ENCODE measurements at regions not wholly inside any gene's neighbourhood (a gene's known extent, or its start where the extent isn't known, plus 50 kb on each side); places are given as distances from the start of the nearest gene placed in this dataset.

- TF ChIP-seq ZNF792 (CRISPR knock-in tag; IDR thresholded peaks at IDR 0.05) (no peak), RFX5 (IDR thresholded peaks at IDR 0.05; ENCODE audit: low read depth, low read length) (no peak), ZNF160 (CRISPR knock-in tag; IDR thresholded peaks at IDR 0.05) (no peak), ETS1 (CRISPR knock-in tag; IDR thresholded peaks at IDR 0.05) (no peak), RARA (CRISPR knock-in tag; IDR thresholded peaks at IDR 0.05) (no peak), MAFK (conservative IDR thresholded peaks at IDR 0.05 in 1 of 2, IDR thresholded peaks at IDR 0.05 in 1 of 2; ENCODE audit: low read length in 2 of 2) (no peak), JUN (CRISPR knock-in tag; IDR thresholded peaks at IDR 0.05) (no peak)
- TF ChIP-seq, protein P1, sequence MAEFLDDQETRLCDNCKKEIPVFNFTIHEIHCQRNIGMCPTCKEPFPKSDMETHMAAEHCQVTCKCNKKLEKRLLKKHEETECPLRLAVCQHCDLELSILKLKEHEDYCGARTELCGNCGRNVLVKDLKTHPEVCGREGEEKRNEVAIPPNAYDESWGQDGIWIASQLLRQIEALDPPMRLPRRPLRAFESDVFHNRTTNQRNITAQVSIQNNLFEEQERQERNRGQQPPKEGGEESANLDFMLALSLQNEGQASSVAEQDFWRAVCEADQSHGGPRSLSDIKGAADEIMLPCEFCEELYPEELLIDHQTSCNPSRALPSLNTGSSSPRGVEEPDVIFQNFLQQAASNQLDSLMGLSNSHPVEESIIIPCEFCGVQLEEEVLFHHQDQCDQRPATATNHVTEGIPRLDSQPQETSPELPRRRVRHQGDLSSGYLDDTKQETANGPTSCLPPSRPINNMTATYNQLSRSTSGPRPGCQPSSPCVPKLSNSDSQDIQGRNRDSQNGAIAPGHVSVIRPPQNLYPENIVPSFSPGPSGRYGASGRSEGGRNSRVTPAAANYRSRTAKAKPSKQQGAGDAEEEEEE (CRISPR knock-in tag; IDR thresholded peaks at IDR 0.05; ENCODE audit: borderline replicate concordance) = no peak
- TF ChIP-seq, protein P2, sequence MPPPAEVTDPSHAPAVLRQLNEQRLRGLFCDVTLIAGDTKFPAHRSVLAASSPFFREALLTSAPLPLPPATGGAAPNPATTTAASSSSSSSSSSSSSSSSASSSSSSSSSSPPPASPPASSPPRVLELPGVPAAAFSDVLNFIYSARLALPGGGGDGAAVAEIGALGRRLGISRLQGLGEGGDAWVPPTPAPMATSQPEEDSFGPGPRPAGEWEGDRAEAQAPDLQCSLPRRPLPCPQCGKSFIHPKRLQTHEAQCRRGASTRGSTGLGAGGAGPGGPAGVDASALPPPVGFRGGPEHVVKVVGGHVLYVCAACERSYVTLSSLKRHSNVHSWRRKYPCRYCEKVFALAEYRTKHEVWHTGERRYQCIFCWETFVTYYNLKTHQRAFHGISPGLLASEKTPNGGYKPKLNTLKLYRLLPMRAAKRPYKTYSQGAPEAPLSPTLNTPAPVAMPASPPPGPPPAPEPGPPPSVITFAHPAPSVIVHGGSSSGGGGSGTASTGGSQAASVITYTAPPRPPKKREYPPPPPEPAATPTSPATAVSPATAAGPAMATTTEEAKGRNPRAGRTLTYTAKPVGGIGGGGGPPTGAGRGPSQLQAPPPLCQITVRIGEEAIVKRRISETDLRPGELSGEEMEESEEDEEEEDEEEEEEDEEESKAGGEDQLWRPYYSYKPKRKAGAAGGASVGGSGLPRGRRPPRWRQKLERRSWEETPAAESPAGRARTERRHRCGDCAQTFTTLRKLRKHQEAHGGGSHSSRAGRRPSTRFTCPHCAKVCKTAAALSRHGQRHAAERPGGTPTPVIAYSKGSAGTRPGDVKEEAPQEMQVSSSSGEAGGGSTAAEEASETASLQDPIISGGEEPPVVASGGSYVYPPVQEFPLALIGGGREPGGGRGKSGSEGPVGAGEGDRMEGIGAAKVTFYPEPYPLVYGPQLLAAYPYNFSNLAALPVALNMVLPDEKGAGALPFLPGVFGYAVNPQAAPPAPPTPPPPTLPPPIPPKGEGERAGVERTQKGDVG (CRISPR knock-in tag; IDR thresholded peaks at IDR 0.05; ENCODE audit: borderline replicate concordance) = no peak
- TF ChIP-seq, protein P3, sequence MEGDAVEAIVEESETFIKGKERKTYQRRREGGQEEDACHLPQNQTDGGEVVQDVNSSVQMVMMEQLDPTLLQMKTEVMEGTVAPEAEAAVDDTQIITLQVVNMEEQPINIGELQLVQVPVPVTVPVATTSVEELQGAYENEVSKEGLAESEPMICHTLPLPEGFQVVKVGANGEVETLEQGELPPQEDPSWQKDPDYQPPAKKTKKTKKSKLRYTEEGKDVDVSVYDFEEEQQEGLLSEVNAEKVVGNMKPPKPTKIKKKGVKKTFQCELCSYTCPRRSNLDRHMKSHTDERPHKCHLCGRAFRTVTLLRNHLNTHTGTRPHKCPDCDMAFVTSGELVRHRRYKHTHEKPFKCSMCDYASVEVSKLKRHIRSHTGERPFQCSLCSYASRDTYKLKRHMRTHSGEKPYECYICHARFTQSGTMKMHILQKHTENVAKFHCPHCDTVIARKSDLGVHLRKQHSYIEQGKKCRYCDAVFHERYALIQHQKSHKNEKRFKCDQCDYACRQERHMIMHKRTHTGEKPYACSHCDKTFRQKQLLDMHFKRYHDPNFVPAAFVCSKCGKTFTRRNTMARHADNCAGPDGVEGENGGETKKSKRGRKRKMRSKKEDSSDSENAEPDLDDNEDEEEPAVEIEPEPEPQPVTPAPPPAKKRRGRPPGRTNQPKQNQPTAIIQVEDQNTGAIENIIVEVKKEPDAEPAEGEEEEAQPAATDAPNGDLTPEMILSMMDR (CRISPR knock-in tag; IDR thresholded peaks at IDR 0.05) = no peak
Observed at GRCh38 chr7:152998420-152998819, 238.9 kb downstream of the ACTR3B start.
